Lung (tissue), 11 donors: ENCODE measurements at regions not wholly inside any gene's neighbourhood (a gene's known extent, or its start where the extent isn't known, plus 50 kb on each side); places are given as distances from the start of the nearest gene placed in this dataset.

ENCODE experiments used
- ATAC-seq: fragments of 200-7000 bp; cut with Tn5 transposase; one replicate; pipeline ENCODE4 v1.9.1; 2020; ENCODE audit warnings: moderate number of reproducible peaks; ENCODE audit not compliant: insufficient read depth, low FRiP score
- DNase-seq, 3 donors: peaks; one replicate each; pipeline ENCODE4 v3.0.0-alpha.2; 2013 to 2017
- H3K27ac ChIP-seq, 2 donors: one replicate each; pipeline ENCODE4 v1.5.1; 2013; ENCODE audit warnings: mild to moderate bottlenecking in 2 of 2, moderate library complexity in 2 of 2, control low read depth in 1 of 2, inconsistent platforms in 1 of 2, low read depth in 1 of 2, low read length in 1 of 2
- H3K27me3 ChIP-seq, 3 donors: one replicate each; pipeline ENCODE4 v1.5.1; 2013; ENCODE audit warnings: low read length in 2 of 3; ENCODE audit not compliant: control insufficient read depth in 3 of 3, insufficient read depth in 3 of 3
- H3K36me3 ChIP-seq, 4 donors: one replicate each; pipeline ENCODE4 v1.5.1; 2013; ENCODE audit warnings: low read length in 4 of 4, mild to moderate bottlenecking in 1 of 4, moderate library complexity in 1 of 4; ENCODE audit not compliant: control insufficient read depth in 4 of 4, insufficient read depth in 4 of 4
- H3K4me1 ChIP-seq, 5 donors: one replicate each; pipeline ENCODE4 v1.5.1; 2013; ENCODE audit warnings: low read length in 5 of 5, mild to moderate bottlenecking in 2 of 5, moderate library complexity in 1 of 5; ENCODE audit not compliant: control insufficient read depth in 5 of 5, insufficient read depth in 5 of 5
- H3K4me3 ChIP-seq: one replicate; pipeline ENCODE4 v1.5.1; 2013; ENCODE audit warnings: mild to moderate bottlenecking, control low read depth, moderate library complexity
- H3K9ac ChIP-seq, 2 donors: one replicate each; pipeline ENCODE4 v1.5.1; 2013; ENCODE audit warnings: low read length in 2 of 2, control low read depth in 1 of 2; ENCODE audit not compliant: insufficient read depth in 1 of 2
- H3K9me3 ChIP-seq, 4 donors: one replicate each; pipeline ENCODE4 v1.5.1; 2013; ENCODE audit warnings: low read length in 3 of 4, mild to moderate bottlenecking in 1 of 4, moderate library complexity in 1 of 4; ENCODE audit not compliant: control insufficient read depth in 4 of 4, insufficient read depth in 3 of 4
- CTCF ChIP-seq: IDR thresholded peaks from 2 replicates; pipeline ENCODE4 v1.5.1; 2012; ENCODE audit warnings: mild to moderate bottlenecking; ENCODE audit errors: control extremely low read depth, extremely low read depth
- WGBS, 2 donors: extraction: QIAGEN DNeasy Blood & Tissue Kit; methylation state at CpG; one replicate each; pipeline ENCODE4 v1.1.7; 2013; 5-methylcytosine and 5-hydroxymethylcytosine counted together
- donor health status: control.
- donor health status: control.
- donor health status: Bipolar disorder and iron deficiency.
- donor health status: healthy.
- donor health status: DM: yes; HTN: yes; CAD: no.

- 53 to 64% methylated on average over 2 of the region's 2 CpGs for WGBS, 2 donors
- no peak overlapping the region for H3K27ac ChIP-seq
- H3K9ac ChIP-seq = no peak overlapping the region
- H3K4me1 ChIP-seq = peaks cover 0 to 13% (median 4%) of the 10 kb centered on the region in 5 donors
- no peak overlapping the region for H3K4me3 ChIP-seq
- H3K9me3 ChIP-seq = no peaks in the 10 kb centered on the region
- no peaks in the 10 kb centered on the region for H3K27me3 ChIP-seq
- no peak for ATAC-seq
- no peak for TF ChIP-seq CTCF
- peak in 2 of 3 donors; percentile 74 to 77 for DNase-seq
- peaks cover 0 to 1% (median 0%) of the 10 kb centered on the region in 4 donors for H3K36me3 ChIP-seq
Observed at GRCh38 chr1:219427989-219428388, 184.9 kb downstream of the ZC3H11B start.

- peaks cover 0 to 10% (median 0%) of the 10 kb centered on the region in 5 donors for H3K4me1 ChIP-seq
- no peak for ATAC-seq
- no peak overlapping the region for H3K4me3 ChIP-seq
- no peaks in the 10 kb centered on the region for H3K36me3 ChIP-seq
- TF ChIP-seq CTCF = no peak
- no peaks in the 10 kb centered on the region for H3K9me3 ChIP-seq
- H3K27me3 ChIP-seq = no peaks in the 10 kb centered on the region
- H3K9ac ChIP-seq = no peak overlapping the region
- no peak for DNase-seq
- H3K27ac ChIP-seq = no peak overlapping the region
Observed at GRCh38 chr1:219427403-219427802, 185.5 kb downstream of the ZC3H11B start.

GRCh38 chr1:219422811-219423598 is 189.9 kb downstream of the ZC3H11B start:
- DNase-seq (no peak), ATAC-seq (no peak)
- Histone ChIP-seq H3K9ac (no peak overlapping the region), H3K9me3 (no peaks in the 10 kb centered on the region), H3K4me1 (no peaks in the 10 kb centered on the region), H3K36me3 (no peaks in the 10 kb centered on the region), H3K27me3 (no peaks in the 10 kb centered on the region), H3K27ac (no peak overlapping the region), H3K4me3 (no peak overlapping the region)
- 88 to 90% methylated on average over 4 of the region's 4 CpGs for WGBS, 2 donors
- TF ChIP-seq CTCF = no peak

- ATAC-seq = no peak
- no peaks in the 10 kb centered on the region for H3K36me3 ChIP-seq
Observed at GRCh38 chr1:219420913-219421312, 192.0 kb downstream of the ZC3H11B start.

More at GRCh38 chr1:219420913-219421312, 192.0 kb downstream of the ZC3H11B start:
- Histone ChIP-seq H3K27me3 (no peaks in the 10 kb centered on the region), H3K4me1 (peaks cover 0 to 1% (median 0%) of the 10 kb centered on the region in 5 donors), H3K9me3 (no peaks in the 10 kb centered on the region), H3K27ac (no peak overlapping the region), H3K4me3 (no peak overlapping the region), H3K9ac (no peak overlapping the region)
- DNase-seq = no peak
- TF ChIP-seq CTCF = no peak
